ENCODE measurements at regions not wholly inside any gene's neighbourhood (a gene's known extent, or its start where the extent isn't known, plus 50 kb on each side); places are given as distances from the start of the nearest gene placed in this dataset.

GRCh38 chr5:115684513-115685037 is 58.7 kb upstream of the TMED7 start:
- Histone ChIP-seq H3K27ac (no peak overlapping the region), H3K9me3 (no peaks in the 10 kb centered on the region), H3K36me3 (no peaks in the 10 kb centered on the region), H3K4me1 (no peaks in the 10 kb centered on the region), H3K27me3 (no peaks in the 10 kb centered on the region), H3K4me3 (no peak overlapping the region)
- TF ChIP-seq POLR2A (IDR thresholded peaks at IDR 0.05): no peak
- TF ChIP-seq CTCF (IDR thresholded peaks at IDR 0.05): no peak
- DNase-seq: no peak
- intact Hi-C loops (cut with DNase I; ENCODE audit: low total_unique reads): no loop called here

- Histone ChIP-seq H3K4me3 (no peak overlapping the region), H3K27ac (no peak overlapping the region), H3K9me3 (no peaks in the 10 kb centered on the region), H3K36me3 (no peaks in the 10 kb centered on the region), H3K27me3 (no peaks in the 10 kb centered on the region), H3K4me1 (no peaks in the 10 kb centered on the region)
- TF ChIP-seq POLR2A (IDR thresholded peaks at IDR 0.05): no peak
- no peak for TF ChIP-seq CTCF (IDR thresholded peaks at IDR 0.05)
- DNase-seq: no peak
- intact Hi-C loops (cut with DNase I; ENCODE audit: low total_unique reads): no loop called here
Observed at GRCh38 chr5:115683081-115683480, 57.2 kb upstream of the TMED7 start.

Data from uterus (tissue), 3 donors.